Left lobe of liver (tissue), 2 donors: ENCODE measurements at regions not wholly inside any gene's neighbourhood (a gene's known extent, or its start where the extent isn't known, plus 50 kb on each side); places are given as distances from the start of the nearest gene placed in this dataset.
"Not testable (repeated sequence)": the region's sequence is repeated elsewhere in the genome, so short reads cannot be mapped to it uniquely, and the experiment has no call there.

Experiments
- ATAC-seq: fragments of 200-7000 bp; cut with Tn5 transposase; one replicate; pipeline ENCODE4 v1.9.1; 2020; ENCODE audit warnings: mild to moderate bottlenecking, moderate library complexity
- DNase-seq: peaks from one replicate; pipeline ENCODE4 v3.0.0-alpha.2; 2020; ENCODE audit warnings: low spot score
- donor health status: DM: no; HTN: no; CAD: no; lungs with moderate emphysema.
- donor health status: DM: no; HTN: yes; CAD: no.

DNA sequence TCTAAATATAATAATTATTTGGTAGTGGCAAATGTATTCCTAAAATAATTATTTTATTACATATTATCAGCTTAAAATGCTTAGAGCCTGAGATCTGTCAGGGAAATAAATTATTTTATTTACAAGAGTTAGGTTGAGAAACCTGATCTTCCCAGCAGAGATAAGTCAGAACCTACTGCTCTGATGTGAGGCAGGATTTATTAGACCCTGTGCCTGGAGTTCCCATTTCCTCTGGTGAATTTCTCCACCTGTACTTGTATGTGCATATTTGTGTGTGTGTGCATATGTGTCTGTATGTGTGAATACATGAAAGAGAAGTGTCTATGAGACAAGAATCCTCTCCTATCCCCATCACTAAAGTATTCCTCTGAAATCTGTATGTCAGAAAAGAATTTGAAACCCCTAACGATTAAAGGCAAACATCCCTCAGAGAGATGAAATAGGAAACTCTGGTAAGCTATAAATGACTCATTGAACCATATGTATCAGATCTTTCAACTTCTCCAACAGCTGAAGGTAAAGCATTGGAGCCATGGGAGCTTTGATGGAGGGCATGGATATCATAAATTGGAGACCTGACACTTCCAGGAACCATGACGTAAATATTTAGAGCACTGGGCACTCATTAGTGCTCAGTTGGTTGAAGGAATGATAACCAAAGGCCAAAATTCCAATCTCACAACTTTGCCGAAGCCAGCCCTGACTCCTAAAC is 190.9 kb downstream of the XPNPEP1 start:
- no peak for DNase-seq
- ATAC-seq: no peak

DNA sequence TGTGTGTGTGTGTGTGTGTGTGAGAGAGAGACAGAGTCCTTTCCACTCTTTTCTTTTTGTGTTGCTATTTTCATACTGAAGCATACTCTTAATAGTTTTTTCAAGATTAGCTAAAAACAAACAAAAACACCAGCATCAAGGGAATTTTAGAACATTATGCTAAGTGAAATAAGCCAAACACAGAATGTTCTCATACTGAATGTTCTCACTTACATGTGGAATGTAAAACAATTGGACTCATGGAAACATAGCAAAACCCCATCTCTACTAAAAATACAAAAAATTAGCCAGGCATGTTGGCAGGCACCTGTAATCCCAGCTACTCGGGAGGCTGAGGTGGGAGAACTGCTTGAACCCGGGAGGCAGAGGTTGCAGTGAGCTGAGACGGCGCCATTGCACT is 193.4 kb downstream of the XPNPEP1 start:
- ATAC-seq, DNase-seq: not testable (repeated sequence)

DNA sequence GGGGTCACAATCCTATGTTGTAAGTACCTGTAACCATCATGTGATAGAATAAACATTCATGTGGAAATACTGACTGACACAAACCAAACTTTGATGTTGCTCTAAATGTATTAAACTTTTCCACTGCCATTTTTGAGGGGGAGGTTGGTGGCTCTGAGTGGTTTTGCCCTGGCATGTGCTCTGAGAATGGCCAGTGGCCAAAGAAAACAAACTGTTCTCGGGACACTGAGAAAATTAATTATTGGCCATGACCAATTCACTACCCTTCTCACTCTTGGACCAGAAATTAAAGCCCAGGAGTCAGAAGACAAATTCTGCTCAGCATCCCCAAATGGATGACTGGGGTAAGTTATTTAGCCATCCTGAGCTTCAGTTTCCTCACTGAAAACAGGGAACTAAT is 195.9 kb downstream of the XPNPEP1 start:
- DNase-seq: no peak
- ATAC-seq: no peak

- no peak for DNase-seq
- no peak for ATAC-seq
These were observed 196.8 kb downstream of the XPNPEP1 start for GRCh38 chr10:109726473-109726872.

- ATAC-seq: no peak
- no peak for DNase-seq
These were observed 200.0 kb downstream of the XPNPEP1 start for GRCh38 chr10:109723305-109723704.

DNA sequence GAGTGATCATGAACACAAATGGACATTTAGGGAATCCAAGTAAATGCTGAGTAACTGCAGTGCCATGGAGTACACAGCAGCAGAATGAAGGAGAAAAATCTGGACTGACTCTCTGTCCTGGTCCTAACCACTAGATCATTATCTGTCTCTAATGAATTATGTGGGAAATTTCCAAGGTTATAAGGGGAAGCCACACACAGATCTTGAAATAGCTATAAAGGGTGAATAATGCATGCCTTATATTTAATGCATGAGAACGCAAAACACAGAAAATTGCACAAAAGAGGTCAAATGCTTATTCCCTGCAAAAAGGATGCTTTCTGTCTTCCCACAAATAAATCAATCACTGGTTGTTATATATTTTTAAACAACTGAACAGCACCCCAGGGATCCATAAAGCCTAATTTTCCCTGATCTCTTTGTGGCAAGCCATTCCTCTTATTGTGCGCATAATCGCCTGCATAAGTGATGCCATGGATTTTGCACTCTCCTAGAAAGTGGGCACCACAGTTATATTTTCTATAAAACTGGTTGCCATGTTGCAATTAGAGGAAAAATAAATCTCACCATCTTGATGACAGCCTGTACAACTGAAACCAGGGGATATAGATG is 201.8 kb downstream of the XPNPEP1 start:
- no peak for ATAC-seq

DNA sequence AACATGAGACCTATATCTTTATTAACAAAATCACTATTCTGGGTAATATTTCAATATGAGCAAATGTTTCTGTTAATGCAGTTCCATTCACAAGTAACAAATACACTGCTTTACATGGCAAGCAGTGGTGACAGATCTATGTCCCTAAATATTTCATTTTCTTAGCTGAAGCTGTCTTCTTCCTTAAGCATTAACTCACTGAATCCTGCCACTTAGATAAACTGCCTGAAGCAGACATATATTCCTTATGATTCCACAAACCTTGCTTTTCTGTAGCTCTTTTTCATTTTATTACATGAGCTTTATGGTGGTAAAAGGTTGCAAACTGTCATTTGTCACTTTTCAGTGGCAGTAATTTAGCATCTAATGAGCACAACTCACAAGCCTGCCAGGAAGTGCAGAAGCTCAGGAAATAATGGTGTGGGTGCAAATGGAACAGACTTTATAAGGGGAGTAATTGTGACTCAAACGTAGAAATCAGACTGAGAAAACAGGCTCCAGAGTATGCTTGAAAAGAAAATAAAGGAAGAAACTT is 217.2 kb downstream of the XPNPEP1 start:
- DNase-seq: no peak
- ATAC-seq: no peak

More for the DNA sequence above, 201.8 kb downstream of the XPNPEP1 start:
- DNase-seq: no peak

GRCh38 chr10:109701633-109702215 is 221.6 kb downstream of the XPNPEP1 start:
- DNase-seq (no peak), ATAC-seq (no peak)

GRCh38 chr10:109698882-109699664 is 224.2 kb downstream of the XPNPEP1 start:
- no peak for ATAC-seq
- DNase-seq: no peak

GRCh38 chr10:109698086-109698485 is 225.2 kb downstream of the XPNPEP1 start:
- ATAC-seq (no peak), DNase-seq (no peak)

- ATAC-seq: no peak
These were observed 226.1 kb downstream of the XPNPEP1 start for GRCh38 chr10:109696981-109697775.

DNA sequence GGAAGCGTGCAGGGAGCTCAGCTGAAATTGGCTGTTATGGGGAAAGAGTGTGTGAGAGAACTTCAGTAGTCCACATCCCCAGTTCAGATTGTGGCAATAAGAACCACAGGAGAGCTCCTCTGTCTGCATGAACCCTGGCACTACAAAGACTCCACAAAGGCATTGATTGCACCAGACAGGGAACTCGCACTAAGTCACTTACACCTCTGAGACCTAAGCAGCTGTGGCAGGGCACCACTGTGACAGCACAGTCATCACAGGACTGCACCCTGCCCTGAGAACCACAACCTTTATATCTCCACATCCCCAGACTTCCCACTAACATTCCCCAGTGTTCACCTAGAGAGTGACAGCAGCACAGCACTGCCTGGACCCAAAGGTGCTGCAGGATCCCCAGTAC is 226.8 kb downstream of the XPNPEP1 start:
- ATAC-seq (no peak), DNase-seq (no peak)

More at GRCh38 chr10:109696981-109697775, 226.1 kb downstream of the XPNPEP1 start:
- DNase-seq: no peak

- ATAC-seq: no peak
These were observed 227.3 kb downstream of the XPNPEP1 start for GRCh38 chr10:109695988-109696387.

DNA sequence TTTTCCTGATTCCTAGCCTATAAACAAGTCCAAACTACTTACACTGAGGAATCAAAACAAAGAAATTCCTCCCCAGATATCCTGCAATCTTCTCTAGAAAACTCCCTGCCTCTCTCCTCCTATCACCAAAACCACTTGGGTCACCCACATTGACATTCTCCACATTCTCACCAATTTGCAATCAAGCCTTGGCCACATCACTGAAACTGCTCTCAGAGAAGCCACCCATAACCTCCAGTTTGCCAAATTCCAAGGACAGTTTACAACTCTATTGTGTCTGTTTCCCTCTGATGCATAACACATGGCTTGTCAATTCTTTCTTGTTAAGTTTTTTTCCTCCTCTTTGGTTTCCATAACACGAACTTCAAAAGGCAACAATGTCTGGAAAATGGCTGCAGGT is 233.5 kb downstream of the XPNPEP1 start:
- DNase-seq: no peak
- ATAC-seq: no peak

More at GRCh38 chr10:109695988-109696387, 227.3 kb downstream of the XPNPEP1 start:
- DNase-seq: no peak

DNA sequence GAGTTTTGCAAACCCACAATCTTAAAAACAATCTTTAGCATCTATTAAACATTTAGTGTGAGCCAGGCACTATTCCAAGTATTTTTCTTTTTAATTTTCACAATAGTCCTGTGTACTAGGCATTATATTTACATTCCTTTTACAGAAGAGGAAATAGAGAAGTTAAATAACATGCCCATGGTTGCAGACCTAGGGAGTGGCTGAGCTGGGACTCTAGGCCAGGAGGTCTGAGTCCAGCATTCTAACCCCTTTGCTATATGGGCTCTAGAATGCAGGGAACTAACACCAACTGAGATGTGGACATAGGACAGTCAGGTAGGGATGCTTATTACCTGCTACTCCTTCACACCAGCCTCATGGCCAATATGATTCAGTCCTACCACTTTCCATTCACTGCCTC is 243.8 kb downstream of the XPNPEP1 start:
- ATAC-seq: no peak
- DNase-seq: no peak

DNA sequence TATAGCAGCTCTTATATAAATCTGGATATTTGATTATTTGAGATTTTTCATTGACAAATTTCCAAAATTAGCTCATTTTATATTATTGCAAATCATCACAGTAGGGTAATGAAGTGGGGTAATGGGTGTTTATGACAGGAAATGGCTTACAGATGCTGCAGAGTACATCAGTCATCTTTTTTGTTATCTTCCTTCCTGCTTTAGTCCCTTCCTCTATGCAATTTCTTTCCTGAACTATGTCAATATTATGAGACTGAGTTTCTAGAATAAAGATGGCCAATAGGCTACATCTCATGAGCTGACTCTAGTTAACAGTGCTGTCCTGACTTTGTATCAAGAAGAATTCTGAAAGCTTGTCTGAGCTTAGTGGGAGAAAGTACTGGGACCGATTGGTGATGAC is 244.5 kb downstream of the XPNPEP1 start:
- ATAC-seq: no peak
- DNase-seq: no peak

DNA sequence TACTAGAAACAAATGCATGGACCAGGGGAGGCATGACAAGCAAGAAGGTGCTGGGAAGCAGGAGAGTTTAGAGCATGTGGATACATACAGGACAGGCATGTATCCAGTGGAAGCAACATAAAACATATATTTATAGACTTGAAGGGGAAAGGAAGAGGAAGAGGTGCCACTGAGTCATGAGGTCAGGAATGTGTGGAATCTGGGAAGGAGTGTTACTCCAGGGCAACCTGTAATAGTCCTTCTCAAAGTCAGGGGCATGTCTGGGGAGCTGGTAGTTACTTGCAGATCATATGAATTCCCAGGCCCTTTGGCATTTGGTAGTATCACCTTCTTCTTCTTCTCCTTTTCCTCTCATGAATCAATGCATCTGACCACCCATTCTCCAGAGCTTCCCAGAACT is 246.6 kb downstream of the XPNPEP1 start:
- no peak for ATAC-seq
- DNase-seq: no peak

DNA sequence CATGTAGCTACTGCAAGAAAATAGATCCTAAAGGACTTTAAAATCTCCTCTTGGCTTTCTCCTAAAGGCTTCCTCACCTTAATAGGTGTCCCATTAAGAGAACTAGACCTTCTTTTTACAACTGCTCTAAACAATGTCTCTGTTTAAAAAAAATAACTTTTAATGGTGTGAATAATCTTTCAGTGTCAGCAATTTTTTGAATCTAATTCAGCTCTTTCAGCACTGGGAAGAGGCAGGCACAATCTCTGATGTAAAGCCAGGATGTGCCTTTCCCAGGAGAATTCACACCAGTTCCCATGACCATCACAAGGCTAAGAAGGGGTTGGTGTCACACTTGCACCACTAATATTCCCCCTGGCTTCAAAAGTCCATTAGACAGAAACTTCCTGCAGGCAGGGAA is 254.6 kb downstream of the XPNPEP1 start:
- ATAC-seq: no peak
- DNase-seq: no peak

- ATAC-seq: no peak
- DNase-seq: no peak
These were observed 255.1 kb downstream of the XPNPEP1 start for GRCh38 chr10:109668154-109668665.

DNA sequence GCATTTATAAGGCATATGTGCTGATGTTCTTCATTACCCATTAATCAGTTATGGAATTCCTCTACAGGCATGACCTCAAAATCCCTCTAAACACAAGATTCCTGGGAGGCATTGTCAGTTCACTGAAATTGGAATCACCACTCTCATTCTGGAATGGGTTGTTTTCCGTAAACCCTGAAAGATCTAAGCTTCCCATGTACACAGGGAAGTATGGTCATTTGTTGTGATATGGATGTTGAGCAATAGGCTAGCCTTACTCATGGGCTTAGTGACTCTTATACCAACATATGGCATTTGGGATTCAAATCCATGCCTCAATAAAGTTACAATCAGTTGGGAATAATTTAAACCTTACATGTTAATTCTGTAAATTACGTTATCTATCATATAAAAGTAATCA is 258.0 kb downstream of the XPNPEP1 start:
- ATAC-seq (no peak), DNase-seq (no peak)
